CD14-positive monocyte (primary cell): ENCODE measurements at regions not wholly inside any gene's neighbourhood (a gene's known extent, or its start where the extent isn't known, plus 50 kb on each side); places are given as distances from the start of the nearest gene placed in this dataset.

Experiments
- DNase-seq, 3 donors: peaks; one replicate each; pipeline ENCODE4 v3.0.0-alpha.2; 2011 to 2022
- H2AFZ ChIP-seq: 2 replicates; pipeline ENCODE4 v1.6.0; 2012; ENCODE audit warnings: mild to moderate bottlenecking, low read depth, low read length, inconsistent platforms; ENCODE audit not compliant: insufficient read depth, poor library complexity, severe bottlenecking
- H3K27ac ChIP-seq, 2 donors: 1 replicate in 1 of 2; 2 replicates in 1 of 2; pipeline ENCODE4 v1.5.1; 2012 to 2013; ENCODE audit warnings: low read length in 2 of 2, control low read depth in 1 of 2, inconsistent platforms in 1 of 2, low read depth in 1 of 2, mild to moderate bottlenecking in 1 of 2
- H3K27me3 ChIP-seq, 2 donors: one replicate each; pipeline versions ENCODE4 v1.6.0 to v1.6.1; 2011 to 2013; ENCODE audit warnings: low read length in 2 of 2; ENCODE audit not compliant: control insufficient read depth in 2 of 2, insufficient read depth in 2 of 2
- H3K36me3 ChIP-seq, 2 donors: replicated peaks in 1 of 2; 1 replicate in 1 of 2; 2 replicates in 1 of 2; pipeline versions ENCODE4 v1.5.1 to v1.6.1; 2012 to 2013; ENCODE audit warnings: low read length in 2 of 2, control low read depth in 1 of 2, inconsistent platforms in 1 of 2, mild to moderate bottlenecking in 1 of 2; ENCODE audit not compliant: insufficient read depth in 2 of 2, control insufficient read depth in 1 of 2
- H3K4me1 ChIP-seq, 2 donors: 1 replicate in 1 of 2; 2 replicates in 1 of 2; pipeline versions ENCODE4 v1.5.1 to v1.6.1; 2012 to 2013; ENCODE audit warnings: low read length in 2 of 2, control low read depth in 1 of 2, inconsistent platforms in 1 of 2, mild to moderate bottlenecking in 1 of 2, moderate library complexity in 1 of 2; ENCODE audit not compliant: insufficient read depth in 2 of 2, control insufficient read depth in 1 of 2
- H3K4me2 ChIP-seq: replicated peaks from 2 replicates; pipeline ENCODE3; 2012; ENCODE audit warnings: low read length, moderate library complexity, mild to moderate bottlenecking; ENCODE audit not compliant: poor library complexity, severe bottlenecking; ENCODE audit errors: extremely low read depth
- H3K4me3 ChIP-seq, 3 experiments: fragments of 200-600 bp in 1 of 3; sonication (generic) in 1 of 3; replicated peaks in 1 of 3; 1 replicate in 2 of 3; 2 replicates in 1 of 3; pipeline ENCODE4 v1.5.1; 2011 to 2013; ENCODE audit warnings: low read length in 3 of 3, mild to moderate bottlenecking in 3 of 3, control low read depth in 2 of 3, low read depth in 2 of 3, inconsistent platforms in 1 of 3, moderate library complexity in 1 of 3
- H3K79me2 ChIP-seq: 2 replicates; pipeline ENCODE4 v1.6.0; 2012; ENCODE audit warnings: mild to moderate bottlenecking, control low read depth, inconsistent platforms, low read length, moderate library complexity; ENCODE audit not compliant: insufficient read depth
- H3K9ac ChIP-seq: 2 replicates; pipeline ENCODE4 v1.6.0; 2017; ENCODE audit warnings: low read length, mild to moderate bottlenecking; ENCODE audit not compliant: insufficient read depth, poor library complexity, severe bottlenecking
- H3K9me3 ChIP-seq, 2 donors: replicated peaks in 1 of 2; 1 replicate in 1 of 2; 2 replicates in 1 of 2; pipeline versions ENCODE4 v1.5.1 to v1.6.1; 2012 to 2013; ENCODE audit warnings: low read length in 2 of 2, control low read depth in 1 of 2; ENCODE audit not compliant: control insufficient read depth in 1 of 2, insufficient read depth in 1 of 2
- H4K20me1 ChIP-seq: 2 replicates; pipeline ENCODE4 v1.6.0; 2012; ENCODE audit warnings: mild to moderate bottlenecking, low read length, control low read depth, moderate library complexity; ENCODE audit not compliant: insufficient read depth
- H3K27ac Mint-ChIP-seq, 7 donors: one replicate each; pipeline ENCODE4 v1.8.0; 2020; ENCODE audit warnings: mild to moderate bottlenecking in 7 of 7, mixed read lengths in 7 of 7, moderate library complexity in 6 of 7, inconsistent platforms in 2 of 7
- H3K27me3 Mint-ChIP-seq, 3 donors: one replicate each; pipeline ENCODE4 v1.8.0; 2021 to 2022; ENCODE audit warnings: low read depth in 3 of 3, mild to moderate bottlenecking in 3 of 3, mixed read lengths in 3 of 3, moderate library complexity in 3 of 3, inconsistent platforms in 1 of 3
- H3K36me3 Mint-ChIP-seq, 2 donors: one replicate each; pipeline ENCODE4 v1.8.0; 2020; ENCODE audit warnings: mixed read lengths in 2 of 2, inconsistent platforms in 1 of 2, mild to moderate bottlenecking in 1 of 2
- H3K4me1 Mint-ChIP-seq: one replicate; pipeline ENCODE4 v1.8.0; 2020; ENCODE audit warnings: mild to moderate bottlenecking, mixed read lengths
- H3K4me3 Mint-ChIP-seq, 2 donors: one replicate each; pipeline ENCODE4 v1.8.0; 2020; ENCODE audit warnings: mild to moderate bottlenecking in 2 of 2, mixed read lengths in 2 of 2, moderate library complexity in 1 of 2
- H3K9me3 Mint-ChIP-seq, 7 donors: one replicate each; pipeline ENCODE4 v1.8.0; 2020 to 2022; ENCODE audit warnings: mixed read lengths in 7 of 7, mild to moderate bottlenecking in 6 of 7, moderate library complexity in 6 of 7, inconsistent platforms in 2 of 7
- CTCF ChIP-seq: fragments of 200-600 bp; IDR thresholded peaks from one replicate; pipeline ENCODE4 v1.8.0; 2022; ENCODE audit warnings: antibody characterized with exemption, mild to moderate bottlenecking
- WGBS: methylation state at CpG from one replicate; pipeline ENCODE4 v1.1.5; 2013; ENCODE audit warnings: missing lambda C conversion rate; ENCODE audit not compliant: insufficient coverage; 5-methylcytosine and 5-hydroxymethylcytosine counted together
- intact Hi-C, 2 donors: fragments of 100-400 bp; cut with micrococcal nuclease; formaldehyde crosslinking; loops; one replicate each; pipeline versions ENCODE4 v1.15.0 to v1.15.1; 2023

DNA sequence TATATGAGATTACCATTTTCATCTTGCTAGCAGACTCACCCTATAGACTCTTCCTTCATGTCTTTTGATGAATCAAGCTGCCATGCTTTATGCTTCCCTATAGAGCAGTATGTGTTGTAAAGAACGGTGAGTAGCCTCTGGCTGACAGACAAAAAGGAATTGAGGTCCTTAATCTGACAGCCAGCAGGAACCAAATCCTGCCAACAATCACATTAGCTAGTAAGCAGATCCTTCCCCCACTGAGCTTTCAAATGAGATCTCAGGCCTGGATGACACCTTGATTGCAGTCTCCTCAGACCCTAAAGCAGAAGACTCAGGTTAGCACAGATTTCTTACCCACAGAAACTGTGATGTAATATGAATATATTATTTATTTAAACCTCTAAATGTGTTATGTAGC lies 577.0 kb downstream of the CDH11 start:
- H3K27me3 ChIP-seq, result no peaks in the 10 kb centered on the region
- no peak for DNase-seq
- H3K4me1 ChIP-seq, result no peaks in the 10 kb centered on the region
- intact Hi-C loops, result no loop called here
- no peaks in the 10 kb centered on the region for H3K9me3 ChIP-seq
- no peak overlapping the region for H3K4me3 ChIP-seq
- no peaks in the 10 kb centered on the region for H3K36me3 Mint-ChIP-seq
- H3K79me2 ChIP-seq, result no peaks in the 10 kb centered on the region
- H3K4me1 Mint-ChIP-seq, result no peaks in the 10 kb centered on the region
- H3K4me3 Mint-ChIP-seq, result no peak overlapping the region
- H4K20me1 ChIP-seq, result no peaks in the 10 kb centered on the region
- H3K36me3 ChIP-seq, result no peaks in the 10 kb centered on the region
- no peak overlapping the region for H2AFZ ChIP-seq
- peaks cover 0 to 1% (median 0%) of the 10 kb centered on the region in 3 donors for H3K27me3 Mint-ChIP-seq
- H3K27ac Mint-ChIP-seq, result no peak overlapping the region
- no peak overlapping the region for H3K9ac ChIP-seq
- no peak overlapping the region for H3K4me2 ChIP-seq
- no peak for TF ChIP-seq CTCF
- WGBS, result no CpG with 5 or more reads among the region's 1 CpG
- no peak overlapping the region for H3K27ac ChIP-seq
- H3K9me3 Mint-ChIP-seq, result peaks cover 0 to 3% (median 0%) of the 10 kb centered on the region in 7 donors

DNA sequence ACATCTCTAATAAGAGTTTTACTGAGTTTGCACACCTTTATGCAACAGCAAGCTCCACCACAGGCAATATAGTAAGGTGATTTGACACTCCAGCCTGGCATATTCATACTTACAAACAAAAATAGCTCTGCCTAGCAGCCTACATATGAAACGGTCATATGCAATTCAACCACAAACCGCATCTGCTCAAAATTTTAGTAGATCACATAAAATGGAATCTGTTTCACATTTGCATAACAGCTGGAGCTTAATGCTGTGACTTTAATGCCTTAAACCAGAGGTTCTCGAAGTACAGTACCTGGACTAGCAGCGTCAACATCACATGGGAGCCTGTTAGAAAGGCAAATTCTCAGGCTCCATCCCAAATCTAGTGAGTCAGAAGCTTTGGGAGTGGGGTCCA lies 578.4 kb downstream of the CDH11 start:
- H3K4me1 Mint-ChIP-seq, result no peaks in the 10 kb centered on the region
- no peaks in the 10 kb centered on the region for H3K36me3 ChIP-seq
- peaks cover 0 to 3% (median 0%) of the 10 kb centered on the region in 7 donors for H3K9me3 Mint-ChIP-seq
- H3K36me3 Mint-ChIP-seq, result no peaks in the 10 kb centered on the region
- no peak overlapping the region for H3K27ac ChIP-seq
- H3K27ac Mint-ChIP-seq, result no peak overlapping the region
- no peaks in the 10 kb centered on the region for H3K79me2 ChIP-seq
- intact Hi-C loops, result no loop called here
- H3K4me1 ChIP-seq, result no peaks in the 10 kb centered on the region
- no peak for DNase-seq
- peaks cover 0 to 1% (median 0%) of the 10 kb centered on the region in 3 donors for H3K27me3 Mint-ChIP-seq
- H3K9me3 ChIP-seq, result no peaks in the 10 kb centered on the region
- no peak for TF ChIP-seq CTCF
- no peak overlapping the region for H3K9ac ChIP-seq
- no peak overlapping the region for H3K4me2 ChIP-seq
- H3K4me3 ChIP-seq, result no peak overlapping the region
- H3K4me3 Mint-ChIP-seq, result no peak overlapping the region
- WGBS, result 74% methylated on average over 2 of the region's 4 CpGs
- H4K20me1 ChIP-seq, result no peaks in the 10 kb centered on the region
- H2AFZ ChIP-seq, result no peak overlapping the region
- H3K27me3 ChIP-seq, result no peaks in the 10 kb centered on the region
